K562 (cell line): ENCODE measurements at regions not wholly inside any gene's neighbourhood (a gene's known extent, or its start where the extent isn't known, plus 50 kb on each side); places are given as distances from the start of the nearest gene placed in this dataset.

Source experiments
- FOSL1 ChIP-seq: fragments of 200-800 bp; sonication (Bioruptor generic); conservative IDR thresholded peaks from 2 replicates; pipeline ENCODE4 v1.6.1; 2016; ENCODE audit warnings: missing genetic modification characterization, missing compliant biosample characterization
- GABPA ChIP-seq: fragments of 200-800 bp; sonication (Bioruptor generic); conservative IDR thresholded peaks from 2 replicates; pipeline ENCODE4 v1.6.1; 2016; ENCODE audit warnings: low read depth, missing genetic modification characterization, missing compliant biosample characterization
- NFE2L1 ChIP-seq: fragments of 450-650 bp; IDR thresholded peaks from 2 replicates; pipeline ENCODE4 v1.6.1; 2016; ENCODE audit warnings: missing genetic modification characterization, low read depth, mild to moderate bottlenecking, missing compliant biosample characterization, moderate library complexity, borderline replicate concordance
- SIRT6 ChIP-seq: IDR thresholded peaks from one replicate; pipeline ENCODE4 v1.6.1; 2012; ENCODE audit warnings: low read depth, mild to moderate bottlenecking, control low read depth, inconsistent platforms, low read length, moderate library complexity
- ZNF384 ChIP-seq: IDR thresholded peaks from 2 replicates; pipeline ENCODE4 v1.6.1; 2012; ENCODE audit warnings: low read depth, low read length, improper control_type of control experiment
- TF ChIP-seq, protein P1 (sequence below): fragments of 250-450 bp; sonication (Bioruptor Pico); IDR thresholded peaks from 2 replicates; pipeline ENCODE4 v1.4.0; 2020
- TF ChIP-seq, protein P2 (sequence below), 3 experiments: IDR thresholded peaks in 2 of 3; conservative IDR thresholded peaks in 1 of 3; 2 replicates each; pipeline ENCODE4 v1.5.1; 2011 to 2012; ENCODE audit warnings: low read length in 3 of 3, mild to moderate bottlenecking in 3 of 3, control low read depth in 2 of 3, improper control_type of control experiment in 1 of 3, inconsistent platforms in 1 of 3, low read depth in 1 of 3, mixed read lengths in 1 of 3, moderate library complexity in 1 of 3; ENCODE audit not compliant: insufficient read depth in 2 of 3
- TF ChIP-seq, protein P3 (sequence below): fragments of 250-450 bp; sonication (Bioruptor Pico); IDR thresholded peaks from 2 replicates; pipeline ENCODE4 v1.8.0; 2021; ENCODE audit warnings: mild to moderate bottlenecking, moderate library complexity
- TF ChIP-seq, protein P4 (sequence below): IDR thresholded peaks from 2 replicates; pipeline ENCODE4 v1.6.1; 2016; ENCODE audit warnings: missing genetic modification characterization, missing compliant biosample characterization

DNA sequence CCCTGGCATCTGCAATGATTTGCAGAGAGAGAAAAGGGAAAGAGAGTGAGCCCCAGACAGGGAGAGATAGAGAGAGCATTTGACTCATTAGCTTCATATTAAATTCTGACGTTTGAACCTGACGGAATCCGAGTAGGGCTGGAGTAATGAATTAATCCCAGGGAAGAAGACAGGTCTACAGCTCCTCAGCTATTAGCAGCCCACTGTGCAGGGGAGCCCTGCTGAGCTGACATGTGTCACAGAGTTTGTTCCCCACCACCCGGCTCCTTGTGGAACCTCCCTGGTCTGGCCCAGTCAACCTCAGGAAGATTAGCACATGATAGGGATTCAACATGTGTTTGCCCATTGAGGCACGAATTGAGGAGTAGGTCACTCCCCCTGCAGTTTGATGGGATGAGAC is 404.0 kb downstream of the BUD13 start:
- TF ChIP-seq SIRT6 (no peak), GABPA (tag) (no peak), NFE2L1 (tag) (no peak), FOSL1 (tag) (no peak), ZNF384 (no peak)
- TF ChIP-seq, protein P1, sequence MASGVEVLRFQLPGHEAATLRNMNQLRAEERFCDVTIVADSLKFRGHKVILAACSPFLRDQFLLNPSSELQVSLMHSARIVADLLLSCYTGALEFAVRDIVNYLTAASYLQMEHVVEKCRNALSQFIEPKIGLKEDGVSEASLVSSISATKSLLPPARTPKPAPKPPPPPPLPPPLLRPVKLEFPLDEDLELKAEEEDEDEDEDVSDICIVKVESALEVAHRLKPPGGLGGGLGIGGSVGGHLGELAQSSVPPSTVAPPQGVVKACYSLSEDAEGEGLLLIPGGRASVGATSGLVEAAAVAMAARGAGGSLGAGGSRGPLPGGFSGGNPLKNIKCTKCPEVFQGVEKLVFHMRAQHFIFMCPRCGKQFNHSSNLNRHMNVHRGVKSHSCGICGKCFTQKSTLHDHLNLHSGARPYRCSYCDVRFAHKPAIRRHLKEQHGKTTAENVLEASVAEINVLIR (CRISPR knock-in tag), result no peak
- TF ChIP-seq, protein P2, sequence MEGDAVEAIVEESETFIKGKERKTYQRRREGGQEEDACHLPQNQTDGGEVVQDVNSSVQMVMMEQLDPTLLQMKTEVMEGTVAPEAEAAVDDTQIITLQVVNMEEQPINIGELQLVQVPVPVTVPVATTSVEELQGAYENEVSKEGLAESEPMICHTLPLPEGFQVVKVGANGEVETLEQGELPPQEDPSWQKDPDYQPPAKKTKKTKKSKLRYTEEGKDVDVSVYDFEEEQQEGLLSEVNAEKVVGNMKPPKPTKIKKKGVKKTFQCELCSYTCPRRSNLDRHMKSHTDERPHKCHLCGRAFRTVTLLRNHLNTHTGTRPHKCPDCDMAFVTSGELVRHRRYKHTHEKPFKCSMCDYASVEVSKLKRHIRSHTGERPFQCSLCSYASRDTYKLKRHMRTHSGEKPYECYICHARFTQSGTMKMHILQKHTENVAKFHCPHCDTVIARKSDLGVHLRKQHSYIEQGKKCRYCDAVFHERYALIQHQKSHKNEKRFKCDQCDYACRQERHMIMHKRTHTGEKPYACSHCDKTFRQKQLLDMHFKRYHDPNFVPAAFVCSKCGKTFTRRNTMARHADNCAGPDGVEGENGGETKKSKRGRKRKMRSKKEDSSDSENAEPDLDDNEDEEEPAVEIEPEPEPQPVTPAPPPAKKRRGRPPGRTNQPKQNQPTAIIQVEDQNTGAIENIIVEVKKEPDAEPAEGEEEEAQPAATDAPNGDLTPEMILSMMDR (IDR thresholded peaks at IDR 0.05 in 2 of 3, conservative IDR thresholded peaks at IDR 0.05 in 1 of 3; ENCODE audit: insufficient read depth in 2 of 3, low read depth in 1 of 3, low read length in 3 of 3), result no peak
- TF ChIP-seq, protein P3, sequence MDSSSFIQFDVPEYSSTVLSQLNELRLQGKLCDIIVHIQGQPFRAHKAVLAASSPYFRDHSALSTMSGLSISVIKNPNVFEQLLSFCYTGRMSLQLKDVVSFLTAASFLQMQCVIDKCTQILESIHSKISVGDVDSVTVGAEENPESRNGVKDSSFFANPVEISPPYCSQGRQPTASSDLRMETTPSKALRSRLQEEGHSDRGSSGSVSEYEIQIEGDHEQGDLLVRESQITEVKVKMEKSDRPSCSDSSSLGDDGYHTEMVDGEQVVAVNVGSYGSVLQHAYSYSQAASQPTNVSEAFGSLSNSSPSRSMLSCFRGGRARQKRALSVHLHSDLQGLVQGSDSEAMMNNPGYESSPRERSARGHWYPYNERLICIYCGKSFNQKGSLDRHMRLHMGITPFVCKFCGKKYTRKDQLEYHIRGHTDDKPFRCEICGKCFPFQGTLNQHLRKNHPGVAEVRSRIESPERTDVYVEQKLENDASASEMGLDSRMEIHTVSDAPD (CRISPR knock-in tag), result no peak
- TF ChIP-seq, protein P4, sequence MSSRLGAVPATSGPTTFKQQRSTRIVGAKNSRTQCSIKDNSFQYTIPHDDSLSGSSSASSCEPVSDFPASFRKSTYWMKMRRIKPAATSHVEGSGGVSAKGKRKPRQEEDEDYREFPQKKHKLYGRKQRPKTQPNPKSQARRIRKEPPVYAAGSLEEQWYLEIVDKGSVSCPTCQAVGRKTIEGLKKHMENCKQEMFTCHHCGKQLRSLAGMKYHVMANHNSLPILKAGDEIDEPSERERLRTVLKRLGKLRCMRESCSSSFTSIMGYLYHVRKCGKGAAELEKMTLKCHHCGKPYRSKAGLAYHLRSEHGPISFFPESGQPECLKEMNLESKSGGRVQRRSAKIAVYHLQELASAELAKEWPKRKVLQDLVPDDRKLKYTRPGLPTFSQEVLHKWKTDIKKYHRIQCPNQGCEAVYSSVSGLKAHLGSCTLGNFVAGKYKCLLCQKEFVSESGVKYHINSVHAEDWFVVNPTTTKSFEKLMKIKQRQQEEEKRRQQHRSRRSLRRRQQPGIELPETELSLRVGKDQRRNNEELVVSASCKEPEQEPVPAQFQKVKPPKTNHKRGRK, result no peak
